HEK293T (cell line): ENCODE measurements at regions not wholly inside any gene's neighbourhood (a gene's known extent, or its start where the extent isn't known, plus 50 kb on each side); places are given as distances from the start of the nearest gene placed in this dataset.

ENCODE experiments used
- CTCF ChIA-PET: fragments of 350-600 bp; formaldehyde crosslinking; extraction: SDS; loops from one replicate; lab custom pipeline; 2021; ENCODE audit warnings: antibody characterized with exemption, inconsistent platforms; lab: Yijun Ruan, JAX
- POLR2A ChIA-PET: fragments of 350-600 bp; formaldehyde crosslinking; extraction: SDS; loops from one replicate; lab custom pipeline; 2020; ENCODE audit warnings: antibody characterized with exemption, inconsistent platforms; lab: Yijun Ruan, JAX
- DNase-seq: peaks from one replicate; pipeline ENCODE4 v3.0.0; 2012; ENCODE audit warnings: mixed read lengths; ENCODE audit errors: extremely low spot score
- ARNT ChIP-seq: fragments of 450-650 bp; IDR thresholded peaks from 2 replicates; pipeline ENCODE4 v1.6.1; 2017; ENCODE audit warnings: mild to moderate bottlenecking
- BHLHE40 ChIP-seq: fragments of 450-650 bp; IDR thresholded peaks from 2 replicates; pipeline ENCODE4 v1.6.1; 2016; ENCODE audit warnings: mild to moderate bottlenecking, moderate library complexity, borderline replicate concordance
- CTBP1 ChIP-seq: fragments of 450-650 bp; IDR thresholded peaks from 2 replicates; pipeline ENCODE4 v1.6.1; 2016; ENCODE audit warnings: borderline replicate concordance
- ELF4 ChIP-seq: fragments of 450-650 bp; IDR thresholded peaks from 2 replicates; pipeline ENCODE4 v1.6.1; 2017; ENCODE audit warnings: antibody characterized with exemption
- FOXA1 ChIP-seq: fragments of 450-650 bp; IDR thresholded peaks from 2 replicates; pipeline ENCODE4 v1.6.1; 2016; ENCODE audit warnings: mild to moderate bottlenecking
- FOXK2 ChIP-seq: fragments of 450-650 bp; IDR thresholded peaks from 2 replicates; pipeline ENCODE4 v1.6.1; 2016; ENCODE audit warnings: mild to moderate bottlenecking
- FOXM1 ChIP-seq: fragments of 450-650 bp; IDR thresholded peaks from 2 replicates; pipeline ENCODE4 v1.6.1; 2017; ENCODE audit warnings: mild to moderate bottlenecking, borderline replicate concordance
- HDGF ChIP-seq: fragments of 450-650 bp; IDR thresholded peaks from 2 replicates; pipeline ENCODE4 v1.6.1; 2017; ENCODE audit warnings: antibody characterized with exemption, borderline replicate concordance
- L3MBTL2 ChIP-seq: fragments of 450-650 bp; conservative IDR thresholded peaks from 2 replicates; pipeline ENCODE4 v1.6.1; 2016; ENCODE audit warnings: mild to moderate bottlenecking
- LEF1 ChIP-seq: fragments of 450-650 bp; IDR thresholded peaks from 2 replicates; pipeline ENCODE4 v1.6.1; 2017; ENCODE audit warnings: mild to moderate bottlenecking, borderline replicate concordance
- NFRKB ChIP-seq: fragments of 450-650 bp; IDR thresholded peaks from 2 replicates; pipeline ENCODE4 v1.6.1; 2016; ENCODE audit warnings: mild to moderate bottlenecking, moderate library complexity
- SP1 ChIP-seq: fragments of 450-650 bp; IDR thresholded peaks from 2 replicates; pipeline ENCODE4 v1.6.1; 2017
- SUZ12 ChIP-seq: fragments of 450-650 bp; IDR thresholded peaks from 2 replicates; pipeline ENCODE4 v1.6.1; 2016; ENCODE audit warnings: mild to moderate bottlenecking
- TARDBP ChIP-seq: fragments of 450-650 bp; IDR thresholded peaks from 2 replicates; pipeline ENCODE4 v1.6.1; 2016
- ZNF384 ChIP-seq: fragments of 450-650 bp; IDR thresholded peaks from 2 replicates; pipeline ENCODE4 v1.6.1; 2016
- TF ChIP-seq, protein P1 (sequence below): fragments of 450-650 bp; IDR thresholded peaks from 2 replicates; pipeline ENCODE4 v1.6.1; 2016

GRCh38 chr4:177937041-177937440 lies 494.8 kb upstream of the AGA start:
- CTCF ChIA-PET, result no interaction called here
- POLR2A ChIA-PET, result no interaction called here

DNA sequence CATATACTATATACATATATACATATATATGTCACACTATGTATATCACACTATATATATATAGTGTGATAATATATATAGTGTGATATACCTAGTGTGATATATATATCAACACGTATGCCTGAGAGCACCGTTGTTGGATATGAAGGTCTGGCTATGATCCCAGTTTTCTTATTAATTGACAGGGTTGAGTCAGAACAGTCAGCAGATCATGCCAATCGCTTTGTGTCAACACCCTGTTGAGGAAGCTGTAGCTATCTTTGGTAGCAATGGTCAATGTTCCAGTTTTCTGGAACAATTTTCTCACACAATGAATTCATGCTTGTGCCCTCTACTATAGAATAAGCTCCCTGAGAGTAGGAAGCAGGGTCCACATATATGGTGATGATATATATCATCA lies 496.0 kb upstream of the AGA start:
- ChIA-PET CTCF (no interaction called here), POLR2A (no interaction called here)
- DNase-seq, result no peak
- no peak for TF ChIP-seq BHLHE40

More at GRCh38 chr4:177937041-177937440, 494.8 kb upstream of the AGA start:
- DNase-seq, result no peak
- TF ChIP-seq FOXM1 (no peak), TARDBP (no peak), SP1 (no peak), ZNF384 (no peak), HDGF (no peak), LEF1 (no peak), CTBP1 (no peak), ELF4 (no peak), FOXK2 (no peak), BHLHE40 (no peak), SUZ12 (no peak), NFRKB (no peak), ARNT (no peak), L3MBTL2 (no peak), FOXA1 (no peak)
- TF ChIP-seq, protein P1, sequence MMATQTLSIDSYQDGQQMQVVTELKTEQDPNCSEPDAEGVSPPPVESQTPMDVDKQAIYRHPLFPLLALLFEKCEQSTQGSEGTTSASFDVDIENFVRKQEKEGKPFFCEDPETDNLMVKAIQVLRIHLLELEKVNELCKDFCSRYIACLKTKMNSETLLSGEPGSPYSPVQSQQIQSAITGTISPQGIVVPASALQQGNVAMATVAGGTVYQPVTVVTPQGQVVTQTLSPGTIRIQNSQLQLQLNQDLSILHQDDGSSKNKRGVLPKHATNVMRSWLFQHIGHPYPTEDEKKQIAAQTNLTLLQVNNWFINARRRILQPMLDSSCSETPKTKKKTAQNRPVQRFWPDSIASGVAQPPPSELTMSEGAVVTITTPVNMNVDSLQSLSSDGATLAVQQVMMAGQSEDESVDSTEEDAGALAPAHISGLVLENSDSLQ, result no peak

GRCh38 chr4:177945268-177945667 lies 503.0 kb upstream of the AGA start:
- POLR2A ChIA-PET, result no interaction called here
- CTCF ChIA-PET, result no interaction called here
- TF ChIP-seq ELF4, result no peak
- no peak for TF ChIP-seq L3MBTL2
- no peak for TF ChIP-seq BHLHE40
- no peak for TF ChIP-seq SUZ12
- no peak for TF ChIP-seq SP1
- TF ChIP-seq LEF1, result no peak
- no peak for TF ChIP-seq FOXA1
- no peak for TF ChIP-seq ZNF384
- no peak for TF ChIP-seq TARDBP
- no peak for TF ChIP-seq FOXM1
- no peak for TF ChIP-seq HDGF
- TF ChIP-seq CTBP1, result no peak
- no peak for TF ChIP-seq NFRKB
- TF ChIP-seq FOXK2, result no peak
- TF ChIP-seq, protein P1, result no peak
- DNase-seq, result no peak

DNA sequence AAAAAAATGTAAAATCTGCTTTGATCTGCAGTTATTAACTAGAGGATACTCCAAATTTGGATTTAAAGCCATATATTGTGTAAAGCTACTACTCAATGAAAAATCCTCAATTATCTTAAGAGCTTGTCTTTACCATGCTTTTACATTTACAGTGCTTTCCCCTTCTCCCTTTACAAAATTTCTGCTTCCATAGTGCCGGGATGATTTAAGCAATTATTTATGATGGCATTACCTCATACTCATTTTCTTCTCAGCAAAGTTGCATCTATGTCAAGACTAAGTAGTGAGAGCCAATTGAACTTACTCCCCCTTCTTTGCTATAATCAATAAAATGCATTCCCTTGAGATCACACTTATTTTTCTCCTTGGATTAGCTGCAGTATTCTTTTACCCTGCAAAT lies 505.4 kb upstream of the AGA start:
- TF ChIP-seq TARDBP (no peak), FOXK2 (no peak), SP1 (no peak), L3MBTL2 (no peak), ARNT (no peak)
- no peak for DNase-seq
- ChIA-PET POLR2A (no interaction called here), CTCF (no interaction called here)

- CTCF ChIA-PET, result no interaction called here
- TF ChIP-seq L3MBTL2, result no peak
- no peak for TF ChIP-seq LEF1
- TF ChIP-seq FOXA1, result no peak
- no peak for TF ChIP-seq FOXM1
- TF ChIP-seq ELF4, result no peak
- POLR2A ChIA-PET, result no interaction called here
- no peak for DNase-seq
Observed at GRCh38 chr4:177948853-177949252, 506.6 kb upstream of the AGA start.

- ChIA-PET CTCF (interaction anchor here (0.6 kb wide), 1 partner anchor 39 kb away, joined by 3 read pairs; no protein-coding TSS in a partner anchor), POLR2A (no interaction called here)
Observed at GRCh38 chr4:177951026-177951425, 508.8 kb upstream of the AGA start.

More at GRCh38 chr4:177951026-177951425, 508.8 kb upstream of the AGA start:
- TF ChIP-seq LEF1 (no peak), FOXA1 (no peak), TARDBP (no peak), ARNT (no peak), BHLHE40 (no peak), ELF4 (no peak), SP1 (no peak), HDGF (no peak), SUZ12 (no peak), NFRKB (no peak), FOXM1 (no peak), FOXK2 (no peak), ZNF384 (no peak), CTBP1 (no peak), L3MBTL2 (no peak)
- TF ChIP-seq, protein P1, result no peak
- no peak for DNase-seq
